GM21367 (cell line): ENCODE measurements at regions not wholly inside any gene's neighbourhood (a gene's known extent, or its start where the extent isn't known, plus 50 kb on each side); places are given as distances from the start of the nearest gene placed in this dataset.

Experiments used
- ATAC-seq: cut with Tn5 transposase; IDR thresholded peaks from one replicate; pipeline ENCODE4 v1.9.1; 2021; ENCODE audit not compliant: unreplicated experiment

- no peak for ATAC-seq
These were observed 947.0 kb downstream of the REEP3 start for GRCh38 chr10:64468219-64468618.

- no peak for ATAC-seq
These were observed 955.3 kb downstream of the REEP3 start for GRCh38 chr10:64476506-64476905.

GRCh38 chr10:64477791-64478190 lies 956.6 kb downstream of the REEP3 start:
- no peak for ATAC-seq

DNA sequence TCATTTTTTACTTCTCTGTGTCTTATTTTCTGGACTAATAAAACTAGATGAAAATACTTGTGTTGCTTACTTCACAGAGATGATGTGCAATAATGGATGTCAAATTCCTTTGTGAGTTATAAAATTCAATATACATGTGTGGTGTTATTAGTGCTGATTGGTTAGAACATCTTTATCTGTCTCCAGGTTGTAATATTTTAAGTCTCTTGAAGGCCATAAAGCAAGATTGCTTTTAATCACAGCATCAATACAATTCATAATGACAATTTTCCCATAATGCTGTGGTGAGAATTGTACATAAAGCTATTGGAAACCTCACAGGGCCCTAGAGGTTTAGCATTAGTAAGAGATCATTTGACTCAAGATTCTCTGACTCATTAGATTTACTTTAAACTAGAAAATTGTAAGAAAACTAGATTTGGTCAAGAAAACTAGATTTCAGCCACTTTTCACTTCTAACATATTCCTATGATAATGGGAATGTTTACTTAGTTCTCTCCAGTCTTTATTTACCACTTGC lies 963.7 kb downstream of the REEP3 start:
- ATAC-seq = no peak

- no peak for ATAC-seq
These were observed 964.9 kb downstream of the REEP3 start for GRCh38 chr10:64486149-64486548.

DNA sequence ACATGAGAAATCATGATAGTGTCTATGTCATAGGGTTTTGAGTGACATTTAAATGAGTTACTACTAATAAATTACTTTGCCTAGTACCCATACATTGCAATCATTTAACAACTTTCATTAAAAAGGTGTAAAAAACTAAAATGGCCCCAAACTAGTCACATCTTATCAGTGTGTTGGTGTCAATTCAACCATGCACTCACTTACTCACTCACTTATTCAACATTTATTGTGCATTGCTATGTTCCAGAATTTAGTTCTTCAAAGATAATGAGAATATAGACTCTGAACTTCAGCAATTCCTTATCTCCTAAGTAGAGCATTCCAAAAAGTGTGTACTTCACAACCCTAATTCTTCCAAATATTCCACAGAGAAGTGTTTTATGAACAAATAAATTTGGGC lies 965.7 kb downstream of the REEP3 start:
- no peak for ATAC-seq

- ATAC-seq = no peak
These were observed 973.7 kb downstream of the REEP3 start for GRCh38 chr10:64494901-64495300.

GRCh38 chr10:64497306-64497705 lies 976.1 kb downstream of the REEP3 start:
- no peak for ATAC-seq

GRCh38 chr10:64501807-64502206 lies 980.6 kb downstream of the REEP3 start:
- ATAC-seq = no peak

- no peak for ATAC-seq
These were observed 981.7 kb downstream of the REEP3 start for GRCh38 chr10:64502936-64503335.

- no peak for ATAC-seq
These were observed 982.2 kb downstream of the REEP3 start for GRCh38 chr10:64503429-64503828.

DNA sequence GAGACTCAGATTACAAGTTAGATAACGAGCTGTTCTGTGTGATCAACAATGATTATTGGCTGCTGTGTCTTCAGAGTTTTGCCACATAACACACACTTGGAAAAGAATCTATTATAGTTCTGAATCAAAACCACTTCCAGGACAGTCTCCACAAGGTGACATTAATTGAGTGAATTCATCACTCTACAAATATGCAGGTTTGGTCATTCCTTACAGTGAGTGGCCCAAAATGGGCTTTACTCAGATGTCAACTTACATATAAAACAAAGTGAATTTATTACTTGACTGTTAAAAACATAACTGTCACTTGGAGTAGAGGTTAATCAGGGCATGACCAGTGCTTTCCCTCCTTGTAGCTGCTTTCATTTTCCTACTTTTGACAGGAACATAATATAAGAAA lies 984.3 kb downstream of the REEP3 start:
- no peak for ATAC-seq

DNA sequence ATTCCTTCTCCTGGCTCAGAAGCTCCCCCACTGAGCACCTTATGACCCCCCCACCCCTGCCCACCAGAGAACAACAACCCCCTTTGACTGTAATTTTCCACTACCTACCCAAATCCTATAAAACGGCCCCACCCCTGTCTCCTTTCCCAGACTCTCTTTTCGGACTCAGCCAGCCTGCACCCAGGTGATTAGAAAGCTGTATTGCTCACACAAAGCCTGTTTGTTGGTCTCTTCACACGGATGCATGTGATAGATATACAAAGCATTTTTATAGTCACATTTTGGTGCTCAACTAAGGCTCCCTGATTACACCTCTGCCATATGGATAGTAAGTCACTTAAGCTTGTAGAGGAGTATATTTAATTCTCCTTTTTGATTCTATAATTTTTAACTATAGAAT lies 985.8 kb downstream of the REEP3 start:
- ATAC-seq = no peak

GRCh38 chr10:64507651-64508028 lies 986.4 kb downstream of the REEP3 start:
- ATAC-seq = no peak

GRCh38 chr10:64508029-64508661 lies 986.9 kb downstream of the REEP3 start:
- ATAC-seq = no peak

GRCh38 chr10:64515970-64516699 lies 994.9 kb downstream of the REEP3 start:
- ATAC-seq = no peak

- no peak for ATAC-seq
These were observed 997.3 kb downstream of the REEP3 start for GRCh38 chr10:64518456-64518855.

GRCh38 chr10:64519427-64519826 lies 998.2 kb downstream of the REEP3 start:
- ATAC-seq = no peak

DNA sequence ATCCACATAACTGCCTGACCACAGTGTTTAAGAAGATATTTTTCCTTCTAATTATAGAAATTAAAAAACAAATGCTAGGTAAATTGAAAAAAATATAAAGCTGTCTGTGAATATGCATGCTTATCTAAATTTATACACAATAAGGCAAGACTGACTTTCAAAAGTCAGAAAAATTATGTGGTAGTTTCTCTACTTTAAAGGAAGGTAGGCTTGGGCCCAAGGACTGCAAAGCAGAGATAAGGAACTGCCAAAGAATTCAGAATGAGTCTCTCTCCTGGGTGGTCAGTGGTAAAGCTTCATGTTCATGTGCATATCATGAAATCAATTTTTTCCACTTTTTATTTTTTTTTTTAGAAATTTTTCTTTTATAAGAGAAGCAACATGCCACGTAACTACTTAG lies 998.6 kb downstream of the REEP3 start:
- no peak for ATAC-seq

DNA sequence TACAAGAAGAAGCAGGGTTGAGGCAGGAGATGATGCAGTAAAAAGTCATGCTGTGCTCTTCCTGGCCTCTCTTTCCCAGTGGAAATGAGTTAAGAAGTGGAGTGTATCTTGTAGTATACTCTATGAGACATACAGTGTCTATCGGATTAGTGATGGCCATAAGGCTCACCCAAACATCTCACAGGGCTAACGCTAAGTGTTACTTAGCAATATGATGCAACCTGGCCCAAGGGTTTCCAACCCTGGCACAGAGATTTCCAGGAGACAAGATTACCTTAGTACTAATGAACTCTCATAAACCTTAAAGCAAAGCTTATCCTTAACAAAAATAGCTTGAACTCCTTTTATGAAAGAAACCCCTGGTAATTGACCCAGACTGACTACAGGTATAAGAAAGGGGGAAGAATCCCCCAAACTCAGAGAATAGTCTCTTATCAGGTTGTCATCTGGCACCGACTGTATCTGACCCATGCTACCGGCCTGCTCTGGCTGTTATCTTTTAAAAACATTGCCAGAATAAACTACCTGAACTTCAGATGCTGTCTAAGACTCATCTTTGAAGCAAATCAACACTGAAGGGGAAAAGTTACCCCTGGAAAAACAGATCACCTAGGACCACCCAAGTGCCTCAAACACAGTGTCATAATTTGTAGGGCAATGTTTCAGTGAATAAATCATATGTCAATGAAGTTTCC lies 1002.0 kb downstream of the REEP3 start:
- no peak for ATAC-seq

- no peak for ATAC-seq
These were observed 1007.2 kb downstream of the REEP3 start for GRCh38 chr10:64528294-64529002.

GRCh38 chr10:64529003-64529350 lies 1007.8 kb downstream of the REEP3 start:
- ATAC-seq = no peak
